Omental fat pad (tissue), 3 donors: ENCODE measurements at regions not wholly inside any gene's neighbourhood (a gene's known extent, or its start where the extent isn't known, plus 50 kb on each side); places are given as distances from the start of the nearest gene placed in this dataset.

Source experiments
- ATAC-seq: fragments of 150-250 bp; one replicate; pipeline ENCODE4 v1.9.1; 2016; ENCODE audit warnings: mild to moderate bottlenecking, moderate library complexity; ENCODE audit not compliant: low FRiP score
- DNase-seq: peaks from one replicate; pipeline ENCODE4 v3.0.0-alpha.2; 2019; ENCODE audit warnings: low spot score
- TF ChIP-seq, protein P1 (sequence below), 3 donors: fragments of 450-650 bp; IDR thresholded peaks; one replicate each; pipeline ENCODE4 v1.5.1; 2016 to 2017; ENCODE audit warnings: antibody characterized with exemption in 3 of 3, mild to moderate bottlenecking in 3 of 3, moderate library complexity in 2 of 3

- TF ChIP-seq, protein P1, sequence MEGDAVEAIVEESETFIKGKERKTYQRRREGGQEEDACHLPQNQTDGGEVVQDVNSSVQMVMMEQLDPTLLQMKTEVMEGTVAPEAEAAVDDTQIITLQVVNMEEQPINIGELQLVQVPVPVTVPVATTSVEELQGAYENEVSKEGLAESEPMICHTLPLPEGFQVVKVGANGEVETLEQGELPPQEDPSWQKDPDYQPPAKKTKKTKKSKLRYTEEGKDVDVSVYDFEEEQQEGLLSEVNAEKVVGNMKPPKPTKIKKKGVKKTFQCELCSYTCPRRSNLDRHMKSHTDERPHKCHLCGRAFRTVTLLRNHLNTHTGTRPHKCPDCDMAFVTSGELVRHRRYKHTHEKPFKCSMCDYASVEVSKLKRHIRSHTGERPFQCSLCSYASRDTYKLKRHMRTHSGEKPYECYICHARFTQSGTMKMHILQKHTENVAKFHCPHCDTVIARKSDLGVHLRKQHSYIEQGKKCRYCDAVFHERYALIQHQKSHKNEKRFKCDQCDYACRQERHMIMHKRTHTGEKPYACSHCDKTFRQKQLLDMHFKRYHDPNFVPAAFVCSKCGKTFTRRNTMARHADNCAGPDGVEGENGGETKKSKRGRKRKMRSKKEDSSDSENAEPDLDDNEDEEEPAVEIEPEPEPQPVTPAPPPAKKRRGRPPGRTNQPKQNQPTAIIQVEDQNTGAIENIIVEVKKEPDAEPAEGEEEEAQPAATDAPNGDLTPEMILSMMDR (IDR thresholded peaks at IDR 0.05), result no peak
- DNase-seq, result no peak
- no peak for ATAC-seq
Measured at GRCh38 chr9:135262248-135262647, 174.8 kb downstream of the OLFM1 start.

- DNase-seq, result no peak
- TF ChIP-seq, protein P1 (IDR thresholded peaks at IDR 0.05), result no peak
- ATAC-seq, result no peak
Measured at GRCh38 chr9:135263511-135263910, 176.0 kb downstream of the OLFM1 start.

DNA sequence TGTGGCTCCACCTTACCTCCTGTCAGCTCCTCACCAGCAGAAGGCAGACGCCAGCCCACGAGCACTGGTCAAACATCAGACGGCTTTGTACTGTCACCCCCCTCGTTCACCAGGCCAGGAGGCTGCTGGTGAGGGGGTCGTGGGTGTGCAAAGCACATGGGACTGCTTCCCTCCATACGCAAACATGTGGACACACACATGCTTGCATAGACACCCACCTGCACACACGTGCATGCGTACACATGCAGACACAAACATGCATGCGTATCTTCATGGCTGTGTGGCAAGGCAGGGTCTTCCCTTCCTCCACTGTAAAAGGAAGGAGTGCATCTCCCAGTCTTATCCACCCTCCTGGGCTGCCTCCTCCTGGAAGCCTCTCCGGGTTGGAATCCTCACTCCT is 178.5 kb downstream of the OLFM1 start:
- TF ChIP-seq, protein P1 (IDR thresholded peaks at IDR 0.05), result no peak
- ATAC-seq, result no peak

GRCh38 chr9:135267191-135267809 is 179.8 kb downstream of the OLFM1 start:
- DNase-seq (no peak), ATAC-seq (no peak)
- TF ChIP-seq, protein P1 (IDR thresholded peaks at IDR 0.05), result no peak

More for the DNA sequence above, 178.5 kb downstream of the OLFM1 start:
- no peak for DNase-seq

- TF ChIP-seq, protein P1 (IDR thresholded peaks at IDR 0.05), result no peak
Measured at GRCh38 chr9:135268031-135268430, 180.6 kb downstream of the OLFM1 start.

DNA sequence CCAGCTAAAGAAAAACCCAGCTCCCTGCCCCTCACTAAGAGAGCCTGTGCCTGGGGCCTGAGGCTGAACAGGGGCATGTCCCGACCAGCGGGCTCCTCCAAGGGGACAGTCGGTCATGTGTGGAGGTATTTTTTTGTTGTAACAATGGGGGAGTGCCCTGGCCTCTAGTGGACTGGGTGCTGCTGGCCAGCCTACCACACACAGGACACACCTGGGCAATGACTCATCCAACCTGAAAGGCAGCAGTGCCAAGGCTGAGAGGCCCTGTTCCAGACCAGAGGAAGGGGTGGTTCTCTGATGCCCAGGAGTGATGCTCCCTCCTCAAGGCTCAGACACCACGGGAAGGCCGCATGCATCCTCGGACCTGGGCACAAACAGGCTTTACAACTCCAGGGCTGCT is 181.5 kb downstream of the OLFM1 start:
- no peak for DNase-seq
- TF ChIP-seq, protein P1 (IDR thresholded peaks at IDR 0.05), result no peak
- ATAC-seq, result no peak

More at GRCh38 chr9:135268031-135268430, 180.6 kb downstream of the OLFM1 start:
- DNase-seq (no peak), ATAC-seq (no peak)
